ENCODE measurements at regions not wholly inside any gene's neighbourhood (a gene's known extent, or its start where the extent isn't known, plus 50 kb on each side); places are given as distances from the start of the nearest gene placed in this dataset.

DNA sequence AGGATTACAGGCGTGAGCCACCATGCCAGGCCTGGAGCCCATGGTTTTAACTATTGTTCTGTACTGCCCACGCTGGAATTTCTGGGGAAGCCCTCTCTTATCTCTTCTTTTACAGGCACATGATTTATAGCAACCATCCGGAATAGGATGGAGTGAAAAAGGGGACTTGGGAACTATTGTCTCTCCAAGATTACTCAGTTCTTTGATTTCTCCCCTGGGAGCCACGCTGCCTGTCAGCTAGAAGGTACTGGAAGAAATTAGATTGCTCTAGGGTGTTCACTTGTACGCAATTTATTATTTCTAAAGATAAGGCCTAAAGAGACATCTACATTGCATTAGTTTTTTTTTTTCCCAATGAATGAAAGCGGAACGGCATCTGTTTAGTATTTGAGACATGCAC, 65.6 kb upstream of the PTPRJ start:
- no peaks in the 10 kb centered on the region for H3K9me3 ChIP-seq (ENCODE audit: control insufficient read depth, low read length)
- peaks cover 3% of the 10 kb centered on the region for H3K4me1 ChIP-seq (ENCODE audit: control insufficient read depth, insufficient read depth, low read length)
- H3K36me3 ChIP-seq (ENCODE audit: control insufficient read depth, insufficient read depth, low read length): no peaks in the 10 kb centered on the region
- no peaks in the 10 kb centered on the region for H3K27me3 ChIP-seq (ENCODE audit: control insufficient read depth, insufficient read depth, low read length, poor library complexity, severe bottlenecking)
- H3K27ac ChIP-seq (ENCODE audit: insufficient read depth, low read depth, low read length, poor library complexity, severe bottlenecking): no peak overlapping the region
- 94% methylated on average over 7 of the region's 7 CpGs for whole genome bisulfite sequencing, 2 experiments
- H3K4me3 ChIP-seq (ENCODE audit: insufficient read depth, low read depth, low read length): no peak overlapping the region

DNA sequence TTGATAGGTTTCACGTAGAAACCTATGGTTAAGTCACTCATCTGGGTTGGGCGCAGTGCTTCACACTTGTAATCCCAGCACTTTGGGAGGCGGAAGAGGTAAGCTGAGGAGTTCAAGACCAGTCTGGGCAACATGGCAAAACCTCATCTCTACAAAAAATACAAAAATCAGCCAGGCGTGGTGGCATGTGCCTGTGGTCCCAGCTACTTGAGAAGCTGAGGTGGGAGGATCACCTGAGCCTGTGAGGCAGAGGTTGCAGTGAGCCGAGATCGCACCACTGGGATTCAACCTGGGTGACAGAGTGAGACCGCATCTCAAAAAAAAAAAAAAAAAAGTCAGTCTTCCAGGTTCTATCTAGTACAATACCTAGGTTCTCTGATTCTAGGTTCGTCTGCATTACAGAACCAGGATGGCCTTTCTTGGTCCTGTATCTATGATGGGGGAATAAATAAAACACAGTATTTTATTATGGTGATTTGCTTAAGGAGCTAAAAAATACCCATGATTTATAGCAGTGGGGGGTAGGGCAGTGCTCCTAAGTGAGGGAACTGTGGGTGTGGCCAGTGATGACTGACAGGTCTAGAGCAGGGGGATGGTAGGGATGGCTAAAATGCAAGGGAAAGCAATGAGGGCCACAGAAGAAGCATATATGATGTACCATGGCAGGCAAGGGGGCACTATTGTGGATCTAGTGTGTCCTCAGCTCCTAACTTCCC, 65.5 kb upstream of the NUP160 start:
- H3K4me1 ChIP-seq (ENCODE audit: control insufficient read depth, insufficient read depth, low read length): no peaks in the 10 kb centered on the region
- no peak overlapping the region for H3K4me3 ChIP-seq (ENCODE audit: insufficient read depth, low read depth, low read length)
- no peaks in the 10 kb centered on the region for H3K27me3 ChIP-seq (ENCODE audit: control insufficient read depth, insufficient read depth, low read length, poor library complexity, severe bottlenecking)
- whole genome bisulfite sequencing, 2 experiments: 91 to 92% methylated on average over 8 of the region's 8 CpGs
- H3K36me3 ChIP-seq (ENCODE audit: control insufficient read depth, insufficient read depth, low read length): no peaks in the 10 kb centered on the region
- H3K27ac ChIP-seq (ENCODE audit: insufficient read depth, low read depth, low read length, poor library complexity, severe bottlenecking): no peak overlapping the region
- H3K9me3 ChIP-seq (ENCODE audit: control insufficient read depth, low read length): no peaks in the 10 kb centered on the region

DNA sequence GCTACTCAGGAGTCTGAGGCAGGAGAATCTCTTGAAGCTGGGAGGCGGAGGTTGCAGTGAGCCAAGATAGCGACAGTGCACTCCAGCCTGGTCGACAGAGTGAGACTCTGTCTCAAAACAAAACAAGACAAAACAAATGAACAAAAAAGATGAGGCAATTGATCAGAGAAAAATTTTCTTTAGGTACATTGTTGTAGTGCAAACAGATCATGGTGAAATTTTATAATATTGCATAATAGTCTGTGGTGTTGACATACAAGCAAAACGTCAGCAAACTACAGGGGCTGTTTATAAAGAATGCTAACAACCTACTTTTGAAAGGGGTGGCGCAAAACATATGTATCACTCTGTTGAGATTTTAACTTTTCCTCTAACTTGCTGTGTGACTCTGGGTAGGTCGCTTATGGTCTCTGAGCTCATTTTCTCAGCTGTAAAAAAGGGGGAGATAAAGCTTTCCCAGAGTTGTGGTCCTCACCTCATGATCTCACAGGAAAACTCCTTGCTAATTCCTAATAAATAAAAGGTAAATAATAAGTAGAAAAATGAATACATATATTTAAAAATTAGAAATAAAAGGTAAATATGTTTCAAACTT, 64.8 kb upstream of the NUP160 start:
- no peaks in the 10 kb centered on the region for H3K9me3 ChIP-seq (ENCODE audit: control insufficient read depth, low read length)
- H3K4me1 ChIP-seq (ENCODE audit: control insufficient read depth, insufficient read depth, low read length): no peaks in the 10 kb centered on the region
- no peaks in the 10 kb centered on the region for H3K36me3 ChIP-seq (ENCODE audit: control insufficient read depth, insufficient read depth, low read length)
- 76 to 87% methylated on average over 5 to 6 of the region's 6 CpGs for WGBS, 2 experiments
- no peaks in the 10 kb centered on the region for H3K27me3 ChIP-seq (ENCODE audit: control insufficient read depth, insufficient read depth, low read length, poor library complexity, severe bottlenecking)
- H3K4me3 ChIP-seq (ENCODE audit: insufficient read depth, low read depth, low read length): no peak overlapping the region
- no peak overlapping the region for H3K27ac ChIP-seq (ENCODE audit: insufficient read depth, low read depth, low read length, poor library complexity, severe bottlenecking)

DNA sequence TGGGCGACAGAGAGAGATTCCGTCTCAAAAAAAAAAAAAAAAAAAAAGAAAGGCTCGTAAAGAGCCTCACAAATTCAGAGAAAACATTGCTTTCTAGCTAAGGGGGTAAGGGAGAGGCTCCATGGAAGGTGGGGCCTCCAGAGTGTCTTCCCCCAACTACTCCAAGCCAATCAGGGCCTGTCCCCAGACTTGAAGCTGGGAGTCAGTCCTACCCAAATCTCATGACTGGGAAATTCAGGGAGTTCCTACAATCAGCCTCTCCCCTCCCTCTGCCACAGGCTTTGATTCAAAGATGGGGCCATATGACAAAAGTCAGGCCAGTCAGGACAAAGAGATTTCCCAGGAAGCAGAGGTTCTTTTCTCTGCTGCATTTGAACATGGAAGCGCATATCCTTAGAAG, 63.0 kb upstream of the NUP160 start:
- no peak overlapping the region for H3K4me3 ChIP-seq (ENCODE audit: insufficient read depth, low read depth, low read length)
- no peaks in the 10 kb centered on the region for H3K36me3 ChIP-seq (ENCODE audit: control insufficient read depth, insufficient read depth, low read length)
- H3K9me3 ChIP-seq (ENCODE audit: control insufficient read depth, low read length): no peaks in the 10 kb centered on the region
- 89 to 91% methylated on average over 4 of the region's 4 CpGs for WGBS, 2 experiments
- H3K4me1 ChIP-seq (ENCODE audit: control insufficient read depth, insufficient read depth, low read length): no peaks in the 10 kb centered on the region
- no peak overlapping the region for H3K27ac ChIP-seq (ENCODE audit: insufficient read depth, low read depth, low read length, poor library complexity, severe bottlenecking)
- H3K27me3 ChIP-seq (ENCODE audit: control insufficient read depth, insufficient read depth, low read length, poor library complexity, severe bottlenecking): no peaks in the 10 kb centered on the region

DNA sequence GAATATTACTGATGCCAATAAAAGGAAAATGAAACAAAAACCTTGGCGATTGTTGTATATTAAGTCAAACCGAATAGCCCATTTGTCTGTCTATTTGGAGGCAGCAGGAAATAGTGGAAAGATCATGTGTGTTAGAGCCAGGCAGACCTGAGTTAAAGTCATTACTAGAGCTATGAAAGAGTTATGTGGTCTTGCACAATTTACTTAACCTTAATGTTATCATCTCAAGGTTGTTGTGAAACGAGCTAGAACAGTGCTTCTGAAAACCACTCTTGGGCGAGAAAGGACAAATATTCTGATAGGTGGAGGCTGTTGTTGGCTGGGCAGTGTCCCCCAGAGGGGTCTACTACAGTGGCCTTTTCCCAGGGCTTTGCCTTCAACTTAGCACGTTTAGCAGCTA, 60.0 kb upstream of the NUP160 start:
- WGBS, 2 experiments: 95% methylated on average over 5 of the region's 5 CpGs
- Histone ChIP-seq H3K4me1 (ENCODE audit: control insufficient read depth, insufficient read depth, low read length) (no peaks in the 10 kb centered on the region), H3K36me3 (ENCODE audit: control insufficient read depth, insufficient read depth, low read length) (no peaks in the 10 kb centered on the region), H3K4me3 (ENCODE audit: insufficient read depth, low read depth, low read length) (no peak overlapping the region), H3K9me3 (ENCODE audit: control insufficient read depth, low read length) (no peaks in the 10 kb centered on the region), H3K27ac (ENCODE audit: insufficient read depth, low read depth, low read length, poor library complexity, severe bottlenecking) (no peak overlapping the region), H3K27me3 (ENCODE audit: control insufficient read depth, insufficient read depth, low read length, poor library complexity, severe bottlenecking) (no peaks in the 10 kb centered on the region)

DNA sequence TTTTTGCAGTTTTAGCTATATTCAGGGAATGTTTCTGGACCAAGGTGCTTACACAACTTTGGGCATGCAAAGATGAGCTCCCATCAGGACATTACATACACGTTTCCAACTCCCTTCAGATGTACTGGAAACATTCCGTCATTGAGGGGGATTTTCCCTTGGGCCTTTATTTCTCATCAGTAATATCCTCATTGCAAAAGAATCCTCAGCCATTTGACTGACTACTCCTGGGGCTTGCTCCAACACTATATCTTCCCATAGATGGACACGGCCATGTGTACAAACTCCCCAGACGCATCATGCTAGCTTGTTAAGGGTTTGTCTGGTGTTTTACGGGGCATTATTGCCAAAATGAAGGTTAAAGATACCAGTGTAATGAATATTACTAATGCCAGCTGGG, 59.3 kb upstream of the NUP160 start:
- Histone ChIP-seq H3K4me1 (ENCODE audit: control insufficient read depth, insufficient read depth, low read length) (no peaks in the 10 kb centered on the region), H3K4me3 (ENCODE audit: insufficient read depth, low read depth, low read length) (no peak overlapping the region), H3K27ac (ENCODE audit: insufficient read depth, low read depth, low read length, poor library complexity, severe bottlenecking) (no peak overlapping the region), H3K27me3 (ENCODE audit: control insufficient read depth, insufficient read depth, low read length, poor library complexity, severe bottlenecking) (no peaks in the 10 kb centered on the region), H3K9me3 (ENCODE audit: control insufficient read depth, low read length) (no peaks in the 10 kb centered on the region), H3K36me3 (ENCODE audit: control insufficient read depth, insufficient read depth, low read length) (no peaks in the 10 kb centered on the region)
- WGBS, 2 experiments: 91 to 92% methylated on average over 5 of the region's 5 CpGs

DNA sequence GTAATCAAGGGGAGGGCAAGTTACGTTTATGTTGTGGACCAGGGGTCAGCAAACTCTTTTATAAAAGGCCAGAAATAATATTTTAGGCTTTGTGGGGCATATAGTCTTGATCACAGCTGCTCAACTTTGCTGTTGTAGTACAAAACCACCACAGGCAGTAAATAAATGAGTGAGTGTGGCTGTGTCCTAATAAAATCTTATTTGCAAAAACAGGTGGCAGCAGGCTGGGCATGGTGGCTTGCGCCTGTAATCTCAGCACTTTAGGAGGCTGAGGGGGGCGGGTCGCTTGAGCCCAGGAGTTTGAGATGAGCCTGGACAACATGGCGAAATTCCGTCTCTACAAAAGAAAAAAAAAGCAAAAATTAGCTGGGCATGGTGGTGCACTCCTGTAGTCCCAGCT, 57.9 kb upstream of the NUP160 start:
- Histone ChIP-seq H3K9me3 (ENCODE audit: control insufficient read depth, low read length) (no peaks in the 10 kb centered on the region), H3K27ac (ENCODE audit: insufficient read depth, low read depth, low read length, poor library complexity, severe bottlenecking) (no peak overlapping the region), H3K4me1 (ENCODE audit: control insufficient read depth, insufficient read depth, low read length) (no peaks in the 10 kb centered on the region), H3K4me3 (ENCODE audit: insufficient read depth, low read depth, low read length) (no peak overlapping the region), H3K27me3 (ENCODE audit: control insufficient read depth, insufficient read depth, low read length, poor library complexity, severe bottlenecking) (no peaks in the 10 kb centered on the region), H3K36me3 (ENCODE audit: control insufficient read depth, insufficient read depth, low read length) (no peaks in the 10 kb centered on the region)
- 90 to 94% methylated on average over 6 of the region's 6 CpGs for WGBS, 2 experiments

DNA sequence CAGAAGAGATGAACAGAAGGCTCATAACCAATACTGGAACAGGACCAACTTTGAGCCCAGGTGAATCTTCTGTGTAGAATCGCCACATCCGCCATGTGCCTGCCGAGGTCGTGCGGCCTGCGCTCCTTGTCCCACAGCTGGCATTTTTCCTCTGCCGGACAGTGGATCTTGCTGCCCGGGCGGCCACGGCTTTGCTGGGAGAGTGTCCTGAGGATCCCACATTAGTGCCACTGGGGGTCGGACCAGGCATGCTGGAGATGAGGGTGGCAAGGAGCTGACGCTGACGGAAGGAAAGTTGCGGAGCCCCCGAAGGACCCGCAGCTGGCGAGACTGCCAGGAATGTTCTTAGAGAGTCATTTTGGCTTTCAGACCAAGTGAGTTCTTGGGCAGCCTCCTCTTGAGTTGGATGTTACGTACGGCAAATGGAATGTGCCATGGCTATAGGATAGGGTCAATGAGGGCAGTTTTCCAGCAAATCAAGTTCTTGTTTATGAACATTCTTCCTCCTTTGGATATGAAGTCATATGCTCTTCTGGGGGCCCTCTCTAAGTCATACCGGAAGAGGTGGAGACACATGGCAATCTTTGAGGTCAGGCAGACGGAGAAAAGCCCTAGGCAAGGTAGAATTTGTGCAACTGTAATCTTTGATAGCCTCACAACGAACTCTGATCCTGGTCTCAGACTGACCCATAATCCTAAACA, 57.4 kb upstream of the NUP160 start:
- Histone ChIP-seq H3K4me3 (ENCODE audit: insufficient read depth, low read depth, low read length) (no peak overlapping the region), H3K27me3 (ENCODE audit: control insufficient read depth, insufficient read depth, low read length, poor library complexity, severe bottlenecking) (no peaks in the 10 kb centered on the region), H3K4me1 (ENCODE audit: control insufficient read depth, insufficient read depth, low read length) (no peaks in the 10 kb centered on the region), H3K9me3 (ENCODE audit: control insufficient read depth, low read length) (no peaks in the 10 kb centered on the region), H3K27ac (ENCODE audit: insufficient read depth, low read depth, low read length, poor library complexity, severe bottlenecking) (no peak overlapping the region), H3K36me3 (ENCODE audit: control insufficient read depth, insufficient read depth, low read length) (no peaks in the 10 kb centered on the region)
- 94 to 95% methylated on average over 22 of the region's 22 CpGs for WGBS, 2 experiments

DNA sequence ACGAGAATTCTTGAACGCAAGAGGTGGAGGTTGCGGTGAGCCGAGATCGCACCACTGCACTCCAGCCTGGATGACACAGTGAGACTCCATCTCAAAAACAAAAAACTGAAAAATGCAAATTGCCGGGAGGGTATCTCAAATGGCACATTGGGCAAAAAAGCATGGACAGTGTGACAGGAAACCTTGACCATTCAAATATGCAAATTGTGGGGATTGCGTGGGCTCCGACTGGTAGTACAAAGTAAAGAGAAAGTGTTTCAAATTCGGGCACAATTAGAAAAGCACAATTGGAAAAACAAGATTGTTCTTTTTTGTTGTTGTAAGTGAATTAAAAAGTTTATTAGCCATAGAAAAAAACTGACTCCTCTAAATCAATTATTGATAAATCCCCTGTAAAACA, 56.7 kb upstream of the NUP160 start:
- no peak overlapping the region for H3K27ac ChIP-seq (ENCODE audit: insufficient read depth, low read depth, low read length, poor library complexity, severe bottlenecking)
- H3K9me3 ChIP-seq (ENCODE audit: control insufficient read depth, low read length): no peaks in the 10 kb centered on the region
- no peak overlapping the region for H3K4me3 ChIP-seq (ENCODE audit: insufficient read depth, low read depth, low read length)
- H3K27me3 ChIP-seq (ENCODE audit: control insufficient read depth, insufficient read depth, low read length, poor library complexity, severe bottlenecking): no peaks in the 10 kb centered on the region
- H3K4me1 ChIP-seq (ENCODE audit: control insufficient read depth, insufficient read depth, low read length): no peaks in the 10 kb centered on the region
- H3K36me3 ChIP-seq (ENCODE audit: control insufficient read depth, insufficient read depth, low read length): no peaks in the 10 kb centered on the region
- WGBS, 2 experiments: 88 to 95% methylated on average over 9 of the region's 9 CpGs

DNA sequence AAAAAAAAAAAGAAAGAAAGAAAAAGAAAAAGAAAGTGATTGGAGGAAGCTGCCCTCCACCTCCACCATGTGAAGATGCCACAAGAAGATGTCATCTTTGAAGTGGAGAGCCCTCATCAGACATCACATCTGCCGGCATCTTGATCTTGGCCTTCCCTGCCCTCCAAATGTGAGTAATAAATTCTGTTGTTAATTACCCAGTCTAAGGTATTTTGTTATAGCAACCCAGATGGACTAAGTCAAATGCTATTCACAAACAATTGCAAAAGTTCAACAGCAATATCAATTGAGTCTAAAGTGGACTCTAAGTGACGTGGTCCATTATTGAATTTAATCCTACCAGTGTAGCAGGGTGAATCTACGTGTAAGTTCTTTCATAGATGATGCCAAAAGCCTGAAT, 55.9 kb upstream of the NUP160 start:
- Histone ChIP-seq H3K36me3 (ENCODE audit: control insufficient read depth, insufficient read depth, low read length) (no peaks in the 10 kb centered on the region), H3K27ac (ENCODE audit: insufficient read depth, low read depth, low read length, poor library complexity, severe bottlenecking) (no peak overlapping the region), H3K4me3 (ENCODE audit: insufficient read depth, low read depth, low read length) (no peak overlapping the region), H3K27me3 (ENCODE audit: control insufficient read depth, insufficient read depth, low read length, poor library complexity, severe bottlenecking) (no peaks in the 10 kb centered on the region), H3K9me3 (ENCODE audit: control insufficient read depth, low read length) (no peaks in the 10 kb centered on the region), H3K4me1 (ENCODE audit: control insufficient read depth, insufficient read depth, low read length) (no peaks in the 10 kb centered on the region)
- 78 to 83% methylated on average over 3 of the region's 3 CpGs for WGBS, 2 experiments
